ENCODE measurements at regions not wholly inside any gene's neighbourhood (a gene's known extent, or its start where the extent isn't known, plus 50 kb on each side); places are given as distances from the start of the nearest gene placed in this dataset.

GRCh38 chr2:194077366-194077765 is 1579.7 kb upstream of the SLC39A10 start:
- FAIRE-seq = no peak
- no peak for TF ChIP-seq CTCF (IDR thresholded peaks at IDR 0.05; ENCODE audit: borderline replicate concordance, extremely low read depth, insufficient read depth)

GRCh38 chr2:194062401-194062800 is 1594.6 kb upstream of the SLC39A10 start:
- Histone ChIP-seq H3K36me3 (ENCODE audit: control insufficient read depth in 2 of 3, insufficient read depth in 3 of 3, low read length in 3 of 3) (no peaks in the 10 kb centered on the region), H3K9me3 (ENCODE audit: control insufficient read depth in 2 of 3, insufficient read depth in 1 of 3, low read length in 3 of 3) (no peaks in the 10 kb centered on the region), H3K4me3 (ENCODE audit: low read length in 3 of 3) (no peak overlapping the region), H3K4me1 (ENCODE audit: control insufficient read depth in 2 of 3, insufficient read depth in 2 of 3, low read depth in 1 of 3, low read length in 3 of 3) (no peaks in the 10 kb centered on the region), H3K27ac (ENCODE audit: low read depth in 2 of 2, low read length in 2 of 2) (no peak overlapping the region), H3K9ac (ENCODE audit: low read length in 3 of 3) (no peak overlapping the region), H3K27me3 (ENCODE audit: control insufficient read depth, insufficient read depth, low read length) (no peaks in the 10 kb centered on the region)
- no peak for TF ChIP-seq CTCF (IDR thresholded peaks at IDR 0.05; ENCODE audit: borderline replicate concordance, extremely low read depth, insufficient read depth)
- intact Hi-C loops (cut with DNase I) = no loop called here
- no peak for DNase-seq
- no peak for FAIRE-seq

More at GRCh38 chr2:194077366-194077765, 1579.7 kb upstream of the SLC39A10 start:
- no peak for DNase-seq
- no peaks in the 10 kb centered on the region for H3K27me3 ChIP-seq (ENCODE audit: control insufficient read depth, insufficient read depth, low read length)
- H3K4me1 ChIP-seq (ENCODE audit: control insufficient read depth in 2 of 3, insufficient read depth in 2 of 3, low read depth in 1 of 3, low read length in 3 of 3) = no peaks in the 10 kb centered on the region
- no peak overlapping the region for H3K4me3 ChIP-seq (ENCODE audit: low read length in 3 of 3)
- no peaks in the 10 kb centered on the region for H3K9me3 ChIP-seq (ENCODE audit: control insufficient read depth in 2 of 3, insufficient read depth in 1 of 3, low read length in 3 of 3)
- no peaks in the 10 kb centered on the region for H3K36me3 ChIP-seq (ENCODE audit: control insufficient read depth in 2 of 3, insufficient read depth in 3 of 3, low read length in 3 of 3)
- no peak overlapping the region for H3K27ac ChIP-seq (ENCODE audit: low read depth in 2 of 2, low read length in 2 of 2)
- intact Hi-C loops (cut with DNase I) = no loop called here
- no peak overlapping the region for H3K9ac ChIP-seq (ENCODE audit: low read length in 3 of 3)

- no peaks in the 10 kb centered on the region for H3K4me1 ChIP-seq (ENCODE audit: control insufficient read depth in 2 of 3, insufficient read depth in 2 of 3, low read depth in 1 of 3, low read length in 3 of 3)
- no peak for TF ChIP-seq CTCF (IDR thresholded peaks at IDR 0.05; ENCODE audit: borderline replicate concordance, extremely low read depth, insufficient read depth)
- no peak for FAIRE-seq
- no peaks in the 10 kb centered on the region for H3K27me3 ChIP-seq (ENCODE audit: control insufficient read depth, insufficient read depth, low read length)
- H3K9ac ChIP-seq (ENCODE audit: low read length in 3 of 3) = no peak overlapping the region
- no peak overlapping the region for H3K27ac ChIP-seq (ENCODE audit: low read depth in 2 of 2, low read length in 2 of 2)
- no peaks in the 10 kb centered on the region for H3K36me3 ChIP-seq (ENCODE audit: control insufficient read depth in 2 of 3, insufficient read depth in 3 of 3, low read length in 3 of 3)
- intact Hi-C loops (cut with DNase I) = no loop called here
- no peak for DNase-seq
- no peaks in the 10 kb centered on the region for H3K9me3 ChIP-seq (ENCODE audit: control insufficient read depth in 2 of 3, insufficient read depth in 1 of 3, low read length in 3 of 3)
- no peak overlapping the region for H3K4me3 ChIP-seq (ENCODE audit: low read length in 3 of 3)
These were observed 1596.8 kb upstream of the SLC39A10 start for GRCh38 chr2:194060269-194060668.

- Histone ChIP-seq H3K27ac (ENCODE audit: low read depth in 2 of 2, low read length in 2 of 2) (no peak overlapping the region), H3K9me3 (ENCODE audit: control insufficient read depth in 2 of 3, insufficient read depth in 1 of 3, low read length in 3 of 3) (no peaks in the 10 kb centered on the region), H3K9ac (ENCODE audit: low read length in 3 of 3) (no peak overlapping the region), H3K4me1 (ENCODE audit: control insufficient read depth in 2 of 3, insufficient read depth in 2 of 3, low read depth in 1 of 3, low read length in 3 of 3) (no peaks in the 10 kb centered on the region), H3K27me3 (ENCODE audit: control insufficient read depth, insufficient read depth, low read length) (no peaks in the 10 kb centered on the region), H3K36me3 (ENCODE audit: control insufficient read depth in 2 of 3, insufficient read depth in 3 of 3, low read length in 3 of 3) (no peaks in the 10 kb centered on the region), H3K4me3 (ENCODE audit: low read length in 3 of 3) (no peak overlapping the region)
- TF ChIP-seq CTCF (IDR thresholded peaks at IDR 0.05; ENCODE audit: borderline replicate concordance, extremely low read depth, insufficient read depth) = no peak
- no peak for FAIRE-seq
- intact Hi-C loops (cut with DNase I) = no loop called here
- no peak for DNase-seq
These were observed 1602.7 kb upstream of the SLC39A10 start for GRCh38 chr2:194054313-194054712.
